Posterior vena cava (tissue), 2 donors: ENCODE measurements at regions not wholly inside any gene's neighbourhood (a gene's known extent, or its start where the extent isn't known, plus 50 kb on each side); places are given as distances from the start of the nearest gene placed in this dataset.

Source experiments
- DNase-seq: peaks from one replicate; pipeline ENCODE4 v3.0.0-alpha.2; 2020; ENCODE audit warnings: low spot score
- intact Hi-C, 2 donors: fragments of 100-400 bp; cut with DNase I; formaldehyde crosslinking; loops; one replicate each; pipeline versions ENCODE4 v1.14.1 to v1.14.2; 2022 to 2023
- donor health status: DM: yes; HTN: yes; CAD: no.
- donor health status: DM: yes; HTN: yes; CAD: no.

GRCh38 chr3:78115983-78116382 is 1076.1 kb downstream of the ROBO2 start:
- intact Hi-C loops, result loop anchor here in 1 of 2 donors (5.0 kb wide), 1 partner anchor 46 kb away; no protein-coding TSS in a partner anchor
- DNase-seq, result no peak

- intact Hi-C loops, result loop anchor here in 1 of 2 donors (5.0 kb wide), 1 partner anchor 45 kb away; no protein-coding TSS in a partner anchor
These were observed 1077.0 kb downstream of the ROBO2 start for GRCh38 chr3:78116874-78117273.

GRCh38 chr3:78123058-78123457 is 1083.2 kb downstream of the ROBO2 start:
- intact Hi-C loops, result no loop called here
- DNase-seq, result no peak

More at GRCh38 chr3:78116874-78117273, 1077.0 kb downstream of the ROBO2 start:
- DNase-seq, result no peak

DNA sequence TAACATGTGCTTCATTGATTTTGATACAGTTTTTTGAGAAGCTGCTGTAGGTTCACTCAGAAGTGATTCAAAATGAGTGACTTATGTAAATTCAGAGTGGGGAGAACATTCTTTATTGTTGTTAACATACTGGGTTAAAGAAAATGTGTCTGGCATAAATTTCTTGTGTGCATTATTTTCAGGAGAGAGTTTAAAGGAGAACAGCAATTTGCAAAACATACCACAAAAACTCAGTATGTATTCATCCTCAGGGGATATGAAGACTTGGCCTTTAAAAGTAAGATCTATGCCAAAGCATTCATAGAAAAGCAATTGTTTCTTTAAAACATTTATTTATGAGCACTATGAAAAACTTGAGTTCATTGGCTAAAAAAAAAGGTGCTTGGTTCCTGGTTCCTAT is 1089.8 kb downstream of the ROBO2 start:
- intact Hi-C loops, result no loop called here

GRCh38 chr3:78130741-78131290 is 1090.9 kb downstream of the ROBO2 start:
- intact Hi-C loops, result no loop called here

More for the DNA sequence above, 1089.8 kb downstream of the ROBO2 start:
- DNase-seq, result no peak

DNA sequence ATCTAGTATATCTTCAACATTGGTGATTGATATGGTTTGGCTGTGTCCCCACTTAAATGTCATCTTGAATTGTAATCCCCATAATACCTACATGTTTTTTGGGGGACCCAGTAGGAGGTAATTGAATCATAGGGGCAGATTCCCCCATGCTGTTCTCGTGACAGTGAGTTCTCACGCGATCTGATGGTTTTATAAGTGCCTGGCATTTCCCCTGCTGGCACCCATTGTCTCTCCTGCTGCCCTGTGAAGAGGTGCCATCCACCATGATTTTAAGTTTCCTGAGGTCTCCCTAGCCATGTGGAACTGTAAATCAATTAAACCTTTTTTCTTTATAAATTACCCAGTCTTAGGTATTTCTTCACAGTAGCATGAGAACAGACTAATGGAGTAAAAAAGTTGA is 1094.6 kb downstream of the ROBO2 start:
- intact Hi-C loops, result no loop called here
- DNase-seq, result no peak

More at GRCh38 chr3:78130741-78131290, 1090.9 kb downstream of the ROBO2 start:
- DNase-seq, result no peak

- intact Hi-C loops, result no loop called here
- no peak for DNase-seq
These were observed 1099.3 kb downstream of the ROBO2 start for GRCh38 chr3:78139166-78139565.

DNA sequence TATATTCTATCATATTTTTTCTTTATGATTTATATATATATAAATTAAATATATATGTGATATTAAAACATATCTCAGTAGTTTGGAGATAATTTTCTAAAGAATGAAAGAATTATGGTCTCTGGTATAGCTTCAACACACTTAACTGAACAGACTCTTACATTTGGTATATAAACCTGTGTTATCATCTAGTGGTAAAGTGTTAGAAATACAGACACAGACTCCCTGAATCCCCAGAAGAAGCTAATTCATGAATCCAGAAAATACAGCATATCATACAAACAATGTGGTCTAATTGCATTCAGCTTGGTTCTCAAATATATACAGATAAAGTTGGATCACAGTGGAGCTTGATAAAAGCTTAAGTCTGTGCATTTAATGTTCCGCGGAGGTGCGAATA is 1100.4 kb downstream of the ROBO2 start:
- intact Hi-C loops, result no loop called here
- DNase-seq, result no peak

- intact Hi-C loops, result no loop called here
- no peak for DNase-seq
These were observed 1101.0 kb downstream of the ROBO2 start for GRCh38 chr3:78140866-78141265.

DNA sequence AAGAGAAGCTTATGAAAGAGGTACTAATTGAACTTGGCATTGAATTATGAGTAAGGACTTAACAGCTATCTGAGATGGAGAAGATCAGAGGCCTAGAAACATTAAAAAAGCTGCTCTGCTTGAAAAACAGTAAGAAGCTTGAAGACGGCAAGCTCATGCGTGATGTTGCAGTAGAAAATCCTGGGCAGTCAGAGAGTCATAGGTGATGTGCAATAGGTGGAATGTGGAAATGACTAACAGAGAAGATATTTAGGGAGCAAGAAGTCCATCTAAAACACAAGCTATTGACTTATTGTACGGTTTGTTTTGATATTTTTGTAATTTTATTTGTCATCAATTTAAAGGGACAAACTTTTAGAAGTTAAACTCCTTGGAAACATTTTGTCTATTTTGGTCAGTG is 1101.4 kb downstream of the ROBO2 start:
- DNase-seq, result no peak
- intact Hi-C loops, result no loop called here

GRCh38 chr3:78143000-78143399 is 1103.1 kb downstream of the ROBO2 start:
- no peak for DNase-seq
- intact Hi-C loops, result no loop called here

GRCh38 chr3:78148986-78149717 is 1109.3 kb downstream of the ROBO2 start:
- intact Hi-C loops, result no loop called here

GRCh38 chr3:78153973-78154372 is 1114.1 kb downstream of the ROBO2 start:
- intact Hi-C loops, result no loop called here
- DNase-seq, result no peak

More at GRCh38 chr3:78148986-78149717, 1109.3 kb downstream of the ROBO2 start:
- no peak for DNase-seq

- intact Hi-C loops, result no loop called here
- DNase-seq, result no peak
These were observed 1114.8 kb downstream of the ROBO2 start for GRCh38 chr3:78154521-78155186.

- DNase-seq, result no peak
- intact Hi-C loops, result loop anchor here in 1 of 2 donors (5.0 kb wide), 1 partner anchor 44 kb away; no protein-coding TSS in a partner anchor
These were observed 1121.8 kb downstream of the ROBO2 start for GRCh38 chr3:78161736-78162135.

GRCh38 chr3:78163379-78163778 is 1123.5 kb downstream of the ROBO2 start:
- no peak for DNase-seq
- intact Hi-C loops, result loop anchor here in 1 of 2 donors (5.0 kb wide), 1 partner anchor 46 kb away; no protein-coding TSS in a partner anchor

DNA sequence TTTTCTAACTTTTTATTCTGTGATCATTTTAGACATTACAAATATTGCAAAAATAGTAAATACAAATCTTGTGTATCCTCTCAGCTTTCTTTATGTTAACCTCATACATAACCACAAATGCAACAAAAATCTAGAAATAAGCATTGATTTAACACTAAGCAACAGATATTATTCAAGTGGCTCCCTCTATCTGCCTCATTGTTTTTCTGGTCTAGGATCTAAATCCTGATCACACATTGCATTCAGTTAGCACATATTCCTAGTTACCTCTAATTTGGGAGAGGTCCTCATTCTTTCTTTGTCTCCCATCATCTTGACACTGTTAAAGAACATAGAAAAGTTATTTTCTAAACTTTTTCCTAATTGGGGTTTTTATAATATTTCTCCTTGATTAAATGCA is 1126.0 kb downstream of the ROBO2 start:
- DNase-seq, result no peak
- intact Hi-C loops, result no loop called here

DNA sequence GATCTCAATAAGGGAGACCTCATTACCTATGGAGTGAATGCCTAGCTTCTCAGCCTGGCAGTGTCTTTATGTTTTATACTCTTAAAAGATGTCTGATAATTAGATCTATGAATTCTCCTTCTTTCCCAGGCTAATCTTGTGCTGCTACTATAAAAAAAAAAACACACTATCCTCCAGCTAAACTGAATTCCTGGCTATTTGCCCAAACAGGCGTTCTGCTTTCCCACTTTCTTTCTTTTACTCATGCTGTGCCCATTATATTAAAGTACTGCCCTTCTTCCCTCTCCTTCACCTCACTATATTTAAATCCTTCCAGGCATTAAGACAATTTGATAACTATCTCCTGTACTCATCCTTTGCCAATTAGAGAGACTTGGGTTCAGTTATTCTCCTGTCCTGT is 1134.9 kb downstream of the ROBO2 start:
- intact Hi-C loops, result no loop called here
- no peak for DNase-seq

DNA sequence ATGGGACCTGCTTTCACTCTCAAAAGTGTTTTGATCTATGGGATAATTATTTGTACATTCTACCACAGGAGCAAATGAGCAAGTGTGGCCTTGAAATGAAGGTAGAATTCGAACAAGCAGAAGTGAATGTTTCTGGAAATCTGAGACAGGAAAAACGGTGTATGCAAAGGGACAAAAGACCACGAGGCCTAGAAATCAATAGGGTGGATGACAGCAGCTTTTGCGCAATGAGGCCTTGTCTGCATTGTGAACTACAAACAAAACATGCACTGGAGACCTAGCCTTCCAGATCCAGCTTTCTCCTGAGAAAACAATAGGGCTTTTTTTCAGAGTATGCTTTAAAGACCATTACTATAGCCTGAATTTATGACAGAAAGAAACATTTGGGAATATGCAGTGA is 1137.0 kb downstream of the ROBO2 start:
- no peak for DNase-seq
- intact Hi-C loops, result no loop called here

GRCh38 chr3:78177780-78178179 is 1137.9 kb downstream of the ROBO2 start:
- intact Hi-C loops, result no loop called here
- no peak for DNase-seq
